ENCODE measurements at regions not wholly inside any gene's neighbourhood (a gene's known extent, or its start where the extent isn't known, plus 50 kb on each side); places are given as distances from the start of the nearest gene placed in this dataset.

- no peak for DNase-seq (ENCODE audit: low read depth, low spot score)
These were observed 137.1 kb upstream of the NDUFV2 start for GRCh38 chr18:8965398-8965797.

GRCh38 chr18:8966821-8967220 is 135.7 kb upstream of the NDUFV2 start:
- no peak for DNase-seq (ENCODE audit: low read depth, low spot score)

- DNase-seq (ENCODE audit: low read depth, low spot score): no peak
These were observed 134.9 kb upstream of the NDUFV2 start for GRCh38 chr18:8967573-8967972.

GRCh38 chr18:8969639-8970390 is 132.7 kb upstream of the NDUFV2 start:
- no peak for DNase-seq (ENCODE audit: low read depth, low spot score)

GRCh38 chr18:8970843-8971242 is 131.7 kb upstream of the NDUFV2 start:
- no peak for DNase-seq (ENCODE audit: low read depth, low spot score)

GRCh38 chr18:8972116-8972515 is 130.4 kb upstream of the NDUFV2 start:
- DNase-seq (ENCODE audit: low read depth, low spot score): no peak

- DNase-seq (ENCODE audit: low read depth, low spot score): no peak
These were observed 128.2 kb upstream of the NDUFV2 start for GRCh38 chr18:8974279-8974678.

- DNase-seq (ENCODE audit: low read depth, low spot score): no peak
These were observed 127.8 kb upstream of the NDUFV2 start for GRCh38 chr18:8974696-8975095.

GRCh38 chr18:8975624-8976023 is 126.9 kb upstream of the NDUFV2 start:
- DNase-seq (ENCODE audit: low read depth, low spot score): no peak

- DNase-seq (ENCODE audit: low read depth, low spot score): no peak
These were observed 125.9 kb upstream of the NDUFV2 start for GRCh38 chr18:8976606-8977005.

- DNase-seq (ENCODE audit: low read depth, low spot score): no peak
These were observed 125.3 kb upstream of the NDUFV2 start for GRCh38 chr18:8977166-8977565.

GRCh38 chr18:8977701-8978100 is 124.8 kb upstream of the NDUFV2 start:
- DNase-seq (ENCODE audit: low read depth, low spot score): no peak

GRCh38 chr18:8978394-8978793 is 124.1 kb upstream of the NDUFV2 start:
- DNase-seq (ENCODE audit: low read depth, low spot score): no peak

- DNase-seq (ENCODE audit: low read depth, low spot score): no peak
These were observed 123.1 kb upstream of the NDUFV2 start for GRCh38 chr18:8979258-8979988.

- no peak for DNase-seq (ENCODE audit: low read depth, low spot score)
These were observed 122.0 kb upstream of the NDUFV2 start for GRCh38 chr18:8980496-8980895.

- DNase-seq (ENCODE audit: low read depth, low spot score): no peak
These were observed 121.6 kb upstream of the NDUFV2 start for GRCh38 chr18:8980918-8981317.

- no peak for DNase-seq (ENCODE audit: low read depth, low spot score)
These were observed 119.9 kb upstream of the NDUFV2 start for GRCh38 chr18:8982416-8983183.

GRCh38 chr18:8983195-8983594 is 119.3 kb upstream of the NDUFV2 start:
- no peak for DNase-seq (ENCODE audit: low read depth, low spot score)

- no peak for DNase-seq (ENCODE audit: low read depth, low spot score)
These were observed 118.3 kb upstream of the NDUFV2 start for GRCh38 chr18:8984131-8984721.

- no peak for DNase-seq (ENCODE audit: low read depth, low spot score)
These were observed 115.3 kb upstream of the NDUFV2 start for GRCh38 chr18:8987241-8987640.

GRCh38 chr18:8988260-8988871 is 114.1 kb upstream of the NDUFV2 start:
- DNase-seq (ENCODE audit: low read depth, low spot score): no peak

GRCh38 chr18:8989017-8989416 is 113.5 kb upstream of the NDUFV2 start:
- no peak for DNase-seq (ENCODE audit: low read depth, low spot score)

All from activated naive CD8-positive, alpha-beta T cell treated with anti-CD3 and anti-CD28 coated beads, Interleukin-2, amount 50 U/mL, for 16 hours (primary cell).